ENCODE measurements at regions not wholly inside any gene's neighbourhood (a gene's known extent, or its start where the extent isn't known, plus 50 kb on each side); places are given as distances from the start of the nearest gene placed in this dataset.

GRCh38 chr20:60361761-60362395 is 403.7 kb downstream of the CDH26 start:
- H2BK5ac ChIP-seq (ENCODE audit: low read depth, low read length, poor library complexity, severe bottlenecking), result no peak overlapping the region
- H3K9ac ChIP-seq (ENCODE audit: low read depth, low read length), result no peak overlapping the region
- H3K4me2 ChIP-seq (ENCODE audit: low read depth, low read length), result no peak overlapping the region
- no peak for TF ChIP-seq MAZ (IDR thresholded peaks at IDR 0.05; ENCODE audit: borderline replicate concordance, low read depth, low read length)
- no peak for TF ChIP-seq MAFK (IDR thresholded peaks at IDR 0.05; ENCODE audit: low read depth, low read length)
- BruUV-seq (replicated peaks), result no TSS peak
- DNase-seq (no peak), ATAC-seq (ENCODE audit: low read depth) (no peak)
- H2BK120ac ChIP-seq (ENCODE audit: low read depth, low read length), result no peak overlapping the region
- no peak overlapping the region for H3K14ac ChIP-seq (replicated peaks; ENCODE audit: low read depth, low read length)
- 40% methylated on average over 1 of the region's 10 CpGs; no CpG with 5 or more reads in 1 of the 2 experiments for WGBS, 2 experiments (ENCODE audit: extremely low coverage in 2 of 2, insufficient read length in 1 of 2)
- H3K56ac ChIP-seq (ENCODE audit: extremely low read depth, insufficient read depth, low read length), result no peak overlapping the region
- no peaks in the 10 kb centered on the region for H3K4me1 ChIP-seq (ENCODE audit: control insufficient read depth, insufficient read depth, low read length)
- no peak overlapping the region for H2BK15ac ChIP-seq (ENCODE audit: low read depth, low read length)
- H3K18ac ChIP-seq (ENCODE audit: low read depth, low read length), result no peak overlapping the region
- H4K91ac ChIP-seq (ENCODE audit: insufficient read depth, low read depth, low read length), result no peak overlapping the region
- H3K4ac ChIP-seq (ENCODE audit: low read depth, low read length), result no peak overlapping the region
- CTCF ChIA-PET, result interaction anchor here (0.6 to 1.2 kb wide), 2 partner anchors 10 to 24 kb away, joined by 3 to 4 read pairs; no protein-coding TSS in a partner anchor
- no peak overlapping the region for H2BK20ac ChIP-seq (ENCODE audit: low read depth, low read length)
- intact Hi-C loops (cut with micrococcal nuclease), result no loop called here
- peaks cover 11% of the 10 kb centered on the region for H3K9me3 ChIP-seq (ENCODE audit: control insufficient read depth, insufficient read depth, low read length)
- in situ Hi-C loops (cut with MboI; ENCODE audit: low sequenced_read_pairs), result no loop called here
- no peak overlapping the region for H3K27ac ChIP-seq (ENCODE audit: insufficient read depth, low read length)
- H3K27me3 ChIP-seq (ENCODE audit: control insufficient read depth, insufficient read depth, low read length), result no peaks in the 10 kb centered on the region
- H2AK5ac ChIP-seq (ENCODE audit: low read depth, low read length), result no peak overlapping the region
- POLR2A ChIA-PET (ENCODE audit: unreplicated experiment), result no interaction called here
- no peak overlapping the region for H4K5ac ChIP-seq (ENCODE audit: low read depth, low read length)
- H3K36me3 ChIP-seq (ENCODE audit: control insufficient read depth, insufficient read depth, low read length), result no peaks in the 10 kb centered on the region
- no peaks in the 10 kb centered on the region for H4K20me1 ChIP-seq (ENCODE audit: insufficient read depth, low read length)
- H2AFZ ChIP-seq (replicated peaks; ENCODE audit: low read length, poor library complexity), result no peak overlapping the region
- H3K9me1 ChIP-seq (ENCODE audit: insufficient read depth, low read length), result no peaks in the 10 kb centered on the region
- H2AK9ac ChIP-seq (replicated peaks; ENCODE audit: low read depth, low read length, poor library complexity), result no peak overlapping the region
- dilution Hi-C loops (cut with HindIII; ENCODE audit: low sequenced_read_pairs, unreplicated experiment), result no loop called here
- no peak overlapping the region for H3K4me3 ChIP-seq (ENCODE audit: insufficient read depth, low read depth, low read length)
- H3K23ac ChIP-seq (ENCODE audit: low read depth, low read length), result no peak overlapping the region
- no peak overlapping the region for H4K8ac ChIP-seq (ENCODE audit: low read depth in 2 of 2, low read length in 2 of 2)
- H3K79me1 ChIP-seq (ENCODE audit: low read depth in 1 of 2, low read length in 2 of 2), result no peaks in the 10 kb centered on the region
